GM12891 (cell line): ENCODE measurements at regions not wholly inside any gene's neighbourhood (a gene's known extent, or its start where the extent isn't known, plus 50 kb on each side); places are given as distances from the start of the nearest gene placed in this dataset.
A peak's percentile ranks its signal among the peaks of the same experiment; 100 is the strongest.

ENCODE experiments used
- DNase-seq: peaks from one replicate; pipeline ENCODE4 v3.0.0; 2011; ENCODE audit warnings: low spot score; ENCODE audit not compliant: insufficient read length
- FAIRE-seq: peaks from 2 replicates; lab custom pipeline; 2011; peaks lifted over from hg19 to GRCh38; lab: Jason Lieb, UNC
- PAX5 ChIP-seq: IDR thresholded peaks from 2 replicates; pipeline ENCODE4 v1.6.1; 2011; ENCODE audit warnings: low read length, moderate library complexity, mild to moderate bottlenecking; ENCODE audit not compliant: insufficient read depth, severe bottlenecking
- POLR2A ChIP-seq: IDR thresholded peaks from 2 replicates; pipeline ENCODE4 v1.6.1; 2011; ENCODE audit warnings: low read depth, low read length, control low read depth
- POLR2AphosphoS5 ChIP-seq: IDR thresholded peaks from 2 replicates; pipeline ENCODE4 v1.6.1; 2011; ENCODE audit warnings: low read depth, low read length, control low read depth
- POU2F2 ChIP-seq: IDR thresholded peaks from 2 replicates; pipeline ENCODE4 v1.6.1; 2011; ENCODE audit warnings: low read depth, mild to moderate bottlenecking, control low read depth, low read length, moderate library complexity
- SPI1 ChIP-seq: IDR thresholded peaks from 2 replicates; pipeline ENCODE4 v1.6.1; 2011; ENCODE audit warnings: low read depth, low read length, control low read depth
- TAF1 ChIP-seq: IDR thresholded peaks from 2 replicates; pipeline ENCODE4 v1.6.1; 2011; ENCODE audit warnings: low read depth, low read length, control low read depth

GRCh38 chr2:104703669-104704068 is 150.2 kb upstream of the POU3F3 start:
- TF ChIP-seq PAX5 = no peak
- no peak for TF ChIP-seq POLR2A
- no peak for TF ChIP-seq TAF1
- no peak for TF ChIP-seq SPI1
- DNase-seq (no peak), FAIRE-seq (no peak)

GRCh38 chr2:104704496-104705245 is 149.2 kb upstream of the POU3F3 start:
- FAIRE-seq (no peak), DNase-seq (no peak)
- TF ChIP-seq POU2F2 (no peak), TAF1 (no peak), POLR2A (no peak), SPI1 (no peak), PAX5 (no peak)

- FAIRE-seq (no peak), DNase-seq (no peak)
- TF ChIP-seq TAF1 = no peak
- TF ChIP-seq POU2F2 = no peak
- TF ChIP-seq POLR2AphosphoS5 = no peak
- no peak for TF ChIP-seq SPI1
Measured at GRCh38 chr2:104707056-104707455, 146.9 kb upstream of the POU3F3 start.

GRCh38 chr2:104708967-104709366 is 144.9 kb upstream of the POU3F3 start:
- TF ChIP-seq POU2F2 (no peak), POLR2A (no peak), POLR2AphosphoS5 (no peak), SPI1 (no peak), TAF1 (no peak), PAX5 (no peak)
- DNase-seq (no peak), FAIRE-seq (no peak)

GRCh38 chr2:104716061-104716460 is 137.9 kb upstream of the POU3F3 start:
- DNase-seq (no peak), FAIRE-seq (no peak)
- TF ChIP-seq POLR2A = no peak
- no peak for TF ChIP-seq TAF1
- no peak for TF ChIP-seq PAX5
- no peak for TF ChIP-seq POU2F2
- no peak for TF ChIP-seq POLR2AphosphoS5
- no peak for TF ChIP-seq SPI1

- FAIRE-seq (peak; percentile 70), DNase-seq (no peak)
- no peak for TF ChIP-seq PAX5
- TF ChIP-seq SPI1 = no peak
- TF ChIP-seq POLR2A = no peak
- TF ChIP-seq POLR2AphosphoS5 = no peak
- TF ChIP-seq TAF1 = no peak
- no peak for TF ChIP-seq POU2F2
Measured at GRCh38 chr2:104733226-104733943, 120.5 kb upstream of the POU3F3 start.

GRCh38 chr2:104734937-104735586 is 118.9 kb upstream of the POU3F3 start:
- FAIRE-seq (no peak), DNase-seq (no peak)
- TF ChIP-seq TAF1 (no peak), POLR2AphosphoS5 (no peak), SPI1 (no peak), POLR2A (no peak), PAX5 (no peak), POU2F2 (no peak)

GRCh38 chr2:104736026-104736425 is 117.9 kb upstream of the POU3F3 start:
- TF ChIP-seq POU2F2 (no peak), TAF1 (no peak), POLR2A (no peak), PAX5 (no peak), SPI1 (no peak), POLR2AphosphoS5 (no peak)
- FAIRE-seq (no peak), DNase-seq (no peak)

- no peak for TF ChIP-seq POLR2AphosphoS5
- no peak for TF ChIP-seq TAF1
- no peak for TF ChIP-seq POU2F2
- TF ChIP-seq SPI1 = no peak
- TF ChIP-seq PAX5 = no peak
- TF ChIP-seq POLR2A = no peak
- FAIRE-seq (no peak), DNase-seq (no peak)
Measured at GRCh38 chr2:104741860-104742259, 112.1 kb upstream of the POU3F3 start.

GRCh38 chr2:104744537-104744936 is 109.4 kb upstream of the POU3F3 start:
- no peak for TF ChIP-seq POU2F2
- no peak for TF ChIP-seq POLR2AphosphoS5
- TF ChIP-seq POLR2A = no peak
- TF ChIP-seq PAX5 = no peak
- no peak for TF ChIP-seq TAF1
- TF ChIP-seq SPI1 = no peak
- FAIRE-seq (no peak), DNase-seq (no peak)
